H1 (cell line): ENCODE measurements at regions not wholly inside any gene's neighbourhood (a gene's known extent, or its start where the extent isn't known, plus 50 kb on each side); places are given as distances from the start of the nearest gene placed in this dataset.

Source experiments
- BACH1 ChIP-seq: IDR thresholded peaks from 2 replicates; pipeline ENCODE4 v1.6.1; 2012; ENCODE audit warnings: low read length, improper control_type of control experiment
- CTCF ChIP-seq, 3 experiments: IDR thresholded peaks; 1 replicate in 2 of 3; 2 replicates in 1 of 3; pipeline versions ENCODE4 v1.5.1 to v1.6.1; 2011; ENCODE audit warnings: low read length in 3 of 3, mild to moderate bottlenecking in 3 of 3, inconsistent platforms in 2 of 3, low read depth in 1 of 3, moderate library complexity in 1 of 3; ENCODE audit not compliant: insufficient read depth in 1 of 3; ENCODE audit errors: control extremely low read depth in 1 of 3
- EP300 ChIP-seq, 2 experiments: IDR thresholded peaks; 1 replicate in 1 of 2; 2 replicates in 1 of 2; pipeline ENCODE4 v1.6.1; 2011 to 2012; ENCODE audit warnings: low read depth in 2 of 2, low read length in 2 of 2, mild to moderate bottlenecking in 2 of 2, borderline replicate concordance in 1 of 2, inconsistent platforms in 1 of 2, moderate library complexity in 1 of 2
- EZH2 ChIP-seq: fragments of 200-600 bp; sonication (generic); IDR thresholded peaks from 2 replicates; pipeline ENCODE4 v1.7.1; 2012; ENCODE audit warnings: low read depth, mild to moderate bottlenecking, moderate library complexity, low read length, inconsistent platforms; ENCODE audit not compliant: severe bottlenecking
- FOSL1 ChIP-seq: IDR thresholded peaks from 2 replicates; pipeline ENCODE4 v1.6.1; 2011; ENCODE audit warnings: mild to moderate bottlenecking, low read depth, low read length, moderate library complexity; ENCODE audit not compliant: insufficient read depth
- GABPA ChIP-seq: IDR thresholded peaks from 2 replicates; pipeline ENCODE4 v1.6.1; 2011; ENCODE audit warnings: mild to moderate bottlenecking, low read length, moderate library complexity, borderline replicate concordance; ENCODE audit not compliant: insufficient read depth
- HDAC6 ChIP-seq: IDR thresholded peaks from one replicate; pipeline ENCODE4 v1.7.1; 2012; ENCODE audit warnings: low read depth, mild to moderate bottlenecking, inconsistent platforms, low read length, moderate library complexity
- POLR2A ChIP-seq, 2 experiments: IDR thresholded peaks; 1 replicate in 1 of 2; 2 replicates in 1 of 2; pipeline ENCODE4 v1.6.1; 2011; ENCODE audit warnings: low read depth in 2 of 2, low read length in 2 of 2, mild to moderate bottlenecking in 2 of 2; ENCODE audit errors: control extremely low read depth in 1 of 2
- POLR2AphosphoS5 ChIP-seq: IDR thresholded peaks from 2 replicates; pipeline ENCODE4 v1.6.1; 2011; ENCODE audit warnings: low read depth, low read length
- SIX5 ChIP-seq: IDR thresholded peaks from 2 replicates; pipeline ENCODE4 v1.6.1; 2011; ENCODE audit warnings: mild to moderate bottlenecking, low read depth, low read length
- SP1 ChIP-seq: IDR thresholded peaks from 2 replicates; pipeline ENCODE4 v1.6.1; 2011; ENCODE audit warnings: low read depth, low read length
- TBP ChIP-seq: IDR thresholded peaks from 2 replicates; pipeline ENCODE4 v1.6.1; 2011; ENCODE audit warnings: low read depth, low read length, improper control_type of control experiment
- TCF12 ChIP-seq: IDR thresholded peaks from 2 replicates; pipeline ENCODE4 v1.6.1; 2011; ENCODE audit warnings: low read depth, mild to moderate bottlenecking, low read length
- USF2 ChIP-seq: IDR thresholded peaks from 2 replicates; pipeline ENCODE4 v1.6.1; 2011; ENCODE audit warnings: low read length, improper control_type of control experiment

DNA sequence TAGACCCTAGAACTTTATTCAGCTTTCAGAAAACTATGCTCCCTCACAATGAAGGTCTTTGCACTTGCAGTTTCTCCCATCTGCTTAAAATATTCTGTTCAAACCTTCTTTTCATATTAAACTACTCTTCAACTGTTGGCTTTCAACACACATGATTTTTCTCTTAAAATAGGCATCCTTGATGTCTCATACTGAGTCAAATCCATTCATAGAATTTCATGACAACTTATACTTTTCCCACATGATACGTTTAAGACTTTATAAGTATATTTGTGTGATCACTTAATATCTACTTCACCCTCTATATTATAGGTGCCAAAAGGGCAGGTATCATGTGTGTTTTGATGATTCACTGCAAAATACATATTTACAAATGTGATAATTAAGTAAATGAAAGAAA lies 412.5 kb downstream of the MMUT start:
- no peak for TF ChIP-seq EZH2
- TF ChIP-seq USF2: no peak
- no peak for TF ChIP-seq POLR2AphosphoS5
- no peak for TF ChIP-seq BACH1
- TF ChIP-seq TBP: no peak
- no peak for TF ChIP-seq HDAC6
- TF ChIP-seq POLR2A (IDR thresholded peaks at IDR 0.05; ENCODE audit: control extremely low read depth in 1 of 2, low read depth in 2 of 2, low read length in 2 of 2): no peak
- no peak for TF ChIP-seq TCF12
- no peak for TF ChIP-seq SIX5
- TF ChIP-seq CTCF (IDR thresholded peaks at IDR 0.05; ENCODE audit: control extremely low read depth in 1 of 3, insufficient read depth in 1 of 3, low read depth in 1 of 3, low read length in 3 of 3): no peak
- no peak for TF ChIP-seq GABPA
- TF ChIP-seq FOSL1: no peak
- TF ChIP-seq SP1: no peak
- TF ChIP-seq EP300 (IDR thresholded peaks at IDR 0.05; ENCODE audit: borderline replicate concordance in 1 of 2, low read depth in 2 of 2, low read length in 2 of 2): no peak
